HG03575 (cell line): ENCODE measurements at regions not wholly inside any gene's neighbourhood (a gene's known extent, or its start where the extent isn't known, plus 50 kb on each side); places are given as distances from the start of the nearest gene placed in this dataset.

Experiments
- ATAC-seq: cut with Tn5 transposase; IDR thresholded peaks from one replicate; pipeline ENCODE4 v1.9.1; 2021; ENCODE audit not compliant: unreplicated experiment, insufficient number of reproducible peaks, low FRiP score; ENCODE audit errors: extremely low read depth

GRCh38 chr2:74059137-74059775 is 74.5 kb downstream of the TET3 start:
- no peak for ATAC-seq

DNA sequence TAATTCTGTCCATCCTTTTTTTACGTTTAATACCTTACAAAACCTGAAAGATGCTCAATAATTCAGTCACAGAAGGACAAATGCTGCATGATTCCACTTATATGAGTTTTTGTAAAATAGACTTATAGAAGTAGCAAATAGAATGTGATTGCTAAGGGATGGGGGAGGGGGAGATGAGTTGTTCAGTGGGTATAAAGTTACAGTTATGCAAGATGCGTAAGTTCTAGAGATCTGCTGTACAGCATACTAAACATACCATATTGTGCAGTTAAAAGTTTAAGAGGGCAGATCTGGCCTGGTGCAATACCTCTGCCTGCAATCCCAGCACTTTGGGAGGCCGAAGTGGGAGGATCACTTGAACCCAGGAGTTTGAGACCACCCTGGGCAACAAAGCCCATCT is 78.8 kb downstream of the TET3 start:
- no peak for ATAC-seq

GRCh38 chr2:74065456-74065855 is 80.7 kb downstream of the TET3 start:
- ATAC-seq = no peak

- ATAC-seq = no peak
These were observed 81.1 kb downstream of the BOLA3 start for GRCh38 chr2:74066491-74067203.

DNA sequence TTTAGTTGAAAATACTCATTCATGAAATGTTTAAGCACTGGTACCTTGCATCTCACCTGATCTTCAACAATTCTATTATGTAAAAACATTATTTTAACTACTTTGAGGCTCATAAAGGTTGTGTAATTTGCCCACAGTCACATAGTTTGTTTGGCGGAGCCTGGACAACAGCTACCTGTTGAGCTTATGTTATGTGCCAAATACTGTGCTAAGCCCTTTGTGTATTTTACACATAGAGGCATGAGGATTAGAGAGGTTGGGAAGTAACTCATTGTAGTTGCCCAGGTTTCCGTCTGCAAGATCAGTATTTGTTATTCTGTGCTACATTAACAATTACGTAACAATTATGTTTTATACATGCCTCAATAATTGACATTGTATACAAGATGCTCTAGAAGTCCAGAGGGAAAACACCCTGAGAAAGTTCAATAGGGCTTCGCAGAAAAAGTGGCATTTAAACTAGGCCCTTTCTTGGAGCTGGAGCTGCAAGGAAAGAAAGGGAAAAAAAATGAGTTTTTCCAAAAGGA is 80.4 kb downstream of the BOLA3 start:
- no peak for ATAC-seq

DNA sequence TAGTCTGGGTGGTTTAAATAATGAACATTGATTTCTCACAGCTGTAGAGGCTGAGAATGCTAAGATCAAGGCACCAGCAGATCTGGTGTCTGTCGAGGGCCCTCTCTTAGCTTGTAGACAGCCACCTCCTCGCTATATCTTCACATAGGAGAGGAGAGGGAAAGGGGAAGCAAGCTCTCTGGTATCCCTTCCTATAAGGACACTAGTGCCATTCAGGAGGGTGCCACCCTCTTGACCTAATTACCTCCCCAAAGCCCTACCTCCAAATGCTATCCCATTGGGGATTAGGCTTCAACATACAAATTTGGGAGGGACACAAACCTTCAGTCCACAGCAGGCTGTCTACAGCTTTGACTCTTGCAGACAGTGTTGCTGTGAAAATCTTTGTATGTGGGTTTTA is 76.7 kb downstream of the BOLA3 start:
- ATAC-seq = no peak

DNA sequence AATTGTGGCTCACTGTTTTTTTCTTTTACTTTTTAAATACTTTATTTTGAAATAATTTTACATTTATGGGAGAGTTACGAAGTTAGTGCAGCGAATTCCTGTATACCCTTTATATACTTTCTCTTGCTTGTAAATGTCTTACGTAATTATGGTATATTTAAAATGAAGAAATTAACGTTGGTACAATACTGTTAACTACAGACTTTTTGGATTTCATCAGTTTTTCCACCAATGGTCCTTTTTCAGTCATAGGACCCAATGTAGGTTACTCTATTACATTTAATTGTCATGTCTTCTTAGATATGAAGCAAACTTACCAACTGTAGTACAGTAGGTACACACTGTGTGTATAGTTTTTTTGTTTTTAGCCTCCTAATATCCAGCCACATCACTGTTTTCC is 76.3 kb downstream of the BOLA3 start:
- no peak for ATAC-seq

DNA sequence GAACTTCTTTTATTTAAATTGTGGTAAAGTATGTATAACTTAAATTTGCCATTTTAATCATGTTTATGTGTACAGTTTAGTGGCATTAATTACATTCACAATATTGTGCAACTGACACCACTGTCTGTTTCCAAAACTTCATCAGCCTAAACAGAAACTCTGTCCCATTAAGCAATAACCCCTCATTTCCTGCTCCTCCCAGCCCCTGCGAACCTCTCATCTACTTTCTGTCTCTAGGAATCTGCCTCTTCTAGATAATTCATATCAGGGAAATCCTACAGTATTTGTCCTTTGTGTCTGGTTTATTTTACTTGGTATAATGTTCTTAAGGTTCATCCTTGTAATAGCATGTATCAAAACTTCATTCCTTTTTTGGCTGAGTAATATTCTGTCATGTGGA is 75.1 kb downstream of the BOLA3 start:
- ATAC-seq = no peak

- no peak for ATAC-seq
These were observed 73.2 kb downstream of the BOLA3 start for GRCh38 chr2:74074487-74074886.

GRCh38 chr2:74076074-74076470 is 71.6 kb downstream of the BOLA3 start:
- ATAC-seq = no peak

DNA sequence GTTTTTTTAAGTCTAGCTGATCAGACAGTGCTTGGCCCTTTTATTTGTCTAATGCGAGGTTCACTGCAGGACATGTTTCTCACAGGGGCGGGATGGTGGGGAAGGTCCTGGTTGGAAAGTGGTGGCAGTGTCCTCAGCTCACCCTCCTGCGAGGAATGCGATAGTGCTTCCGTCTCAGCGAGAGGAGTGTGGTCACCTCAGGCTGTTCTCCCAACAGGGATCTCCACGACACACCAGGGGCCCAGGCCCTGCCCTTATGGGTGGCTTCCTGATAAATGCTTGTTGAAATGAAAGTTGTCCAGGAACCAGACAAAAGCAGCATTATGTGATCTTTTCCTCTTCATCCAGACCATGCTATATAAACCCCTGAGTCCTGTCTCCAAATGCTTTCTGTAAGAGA is 70.1 kb downstream of the BOLA3 start:
- ATAC-seq = no peak

DNA sequence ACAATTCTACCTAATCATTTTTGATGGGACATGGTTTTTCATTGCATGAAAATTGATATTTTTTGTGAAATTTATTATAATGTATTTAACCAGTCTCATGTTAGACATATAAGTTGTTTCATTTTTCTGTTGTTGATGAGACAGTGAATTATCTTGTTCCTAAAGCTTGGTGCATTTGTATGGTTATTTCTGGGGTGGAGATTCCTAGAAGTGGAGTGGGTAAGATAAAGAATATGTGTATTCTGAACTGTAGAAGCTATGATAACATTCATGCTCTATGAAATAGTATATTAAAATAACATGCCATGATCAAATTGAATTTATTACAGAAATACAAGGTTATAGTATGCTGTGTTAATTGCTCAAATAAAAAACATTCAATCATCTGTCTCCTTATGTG is 69.2 kb downstream of the BOLA3 start:
- no peak for ATAC-seq

GRCh38 chr2:74079522-74080341 is 68.0 kb downstream of the BOLA3 start:
- peak; percentile 45 for ATAC-seq

DNA sequence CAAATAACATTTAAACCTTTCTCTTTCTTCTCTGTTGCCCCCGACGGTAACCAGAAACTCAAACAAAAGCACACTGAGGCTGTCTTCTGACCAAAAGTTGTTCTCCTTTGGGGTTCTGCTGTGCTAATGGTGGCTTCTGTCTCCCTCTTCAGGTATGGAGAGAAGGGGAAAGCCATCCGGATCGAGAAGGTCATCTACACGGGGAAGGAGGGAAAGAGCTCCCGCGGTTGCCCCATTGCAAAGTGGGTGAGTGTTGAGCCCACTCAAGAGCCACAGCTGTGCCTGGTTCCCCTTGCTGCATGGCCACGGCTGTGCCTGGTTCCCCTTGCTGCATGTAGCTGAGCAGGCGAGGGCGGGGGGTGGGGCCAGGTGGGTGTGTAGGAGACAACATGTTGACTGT is 67.4 kb downstream of the BOLA3 start:
- ATAC-seq = no peak

GRCh38 chr2:74081030-74081762 is 66.5 kb downstream of the BOLA3 start:
- ATAC-seq = no peak

- no peak for ATAC-seq
These were observed 66.0 kb downstream of the BOLA3 start for GRCh38 chr2:74081763-74082110.

GRCh38 chr2:74083750-74084149 is 64.0 kb downstream of the BOLA3 start:
- no peak for ATAC-seq
